HCT116 (cell line): ENCODE measurements at regions not wholly inside any gene's neighbourhood (a gene's known extent, or its start where the extent isn't known, plus 50 kb on each side); places are given as distances from the start of the nearest gene placed in this dataset.

Experiments
- ATAC-seq: fragments of 200-7000 bp; cut with Tn5 transposase; 2 replicates; pipeline ENCODE4 v1.9.1; 2020; ENCODE audit warnings: mild to moderate bottlenecking, moderate library complexity
- BruUV-seq: library from RNA; stranded (reverse); fragments of 400-500 nt; replicated peaks from 2 replicates; lab custom pipeline; 2021; lab: Mats Ljungman, UMichigan
- CTCF ChIA-PET: fragments of 300-600 bp; sonication (Branson Sonifier 250); formaldehyde crosslinking; loops from one replicate; lab custom pipeline; 2021; ENCODE audit warnings: antibody characterized with exemption; lab: Charles Lee
- POLR2A ChIA-PET: fragments of 300-600, 350-600 bp; sonication (Branson Sonifier 250); formaldehyde crosslinking; loops from one replicate; lab custom pipeline; 2021; ENCODE audit warnings: antibody characterized with exemption; lab: Charles Lee
- RAD21 ChIA-PET, 2 experiments: fragments of 300-600 bp; sonication (Branson Sonifier 250); formaldehyde crosslinking; loops; one replicate each; lab custom pipeline; 2023; ENCODE audit warnings: low total read pairs in 2 of 2; ENCODE audit not compliant: uncharacterized antibody in 2 of 2, unreplicated experiment in 2 of 2, low non-redundant PET in 1 of 2; lab: Charles Lee
- DNase-seq: peaks from one replicate; pipeline ENCODE4 v3.0.0-alpha.2; 2010; ENCODE audit warnings: low read depth, low spot score
- H2AFZ ChIP-seq: fragments of 200-600 bp; shearing (Covaris generic), sonication (generic); 2 replicates; pipeline ENCODE4 v1.6.1; 2017; ENCODE audit warnings: low read depth, mixed run types, mixed read lengths, antibody characterized with exemption, low read length; ENCODE audit not compliant: poor library complexity, severe bottlenecking
- H3K27ac ChIP-seq: 2 replicates; pipeline ENCODE4 v1.5.1; 2012; ENCODE audit warnings: low read depth, low read length
- H3K27me3 ChIP-seq: fragments of 200-600 bp; sonication (generic); 2 replicates; pipeline ENCODE4 v1.6.1; 2016; ENCODE audit warnings: mixed run types, low read length, mixed read lengths; ENCODE audit not compliant: insufficient read depth
- H3K36me3 ChIP-seq, 2 experiments: fragments of 200-500 bp in 1 of 2; fragments of 200-600 bp in 1 of 2; sonication (Bioruptor generic) in 1 of 2; sonication (generic) in 1 of 2; 2 replicates each; pipeline versions ENCODE4 v1.5.1 to v1.6.1; 2014 to 2016; ENCODE audit warnings: low read length in 2 of 2, inconsistent platforms in 1 of 2, mixed read lengths in 1 of 2, mixed run types in 1 of 2; ENCODE audit not compliant: insufficient read depth in 2 of 2, control insufficient read depth in 1 of 2
- H3K4me1 ChIP-seq, 2 experiments: fragments of 200-600 bp in 1 of 2; sonication (generic) in 1 of 2; 2 replicates each; pipeline versions ENCODE4 v1.5.1 to v1.6.1; 2012 to 2017; ENCODE audit warnings: low read length in 2 of 2, inconsistent platforms in 1 of 2, mild to moderate bottlenecking in 1 of 2, mixed read lengths in 1 of 2, mixed run types in 1 of 2, moderate library complexity in 1 of 2; ENCODE audit not compliant: insufficient read depth in 2 of 2, control insufficient read depth in 1 of 2
- H3K4me2 ChIP-seq: fragments of 200-600 bp; sonication (generic); 2 replicates; pipeline ENCODE4 v1.6.1; 2017; ENCODE audit warnings: mixed run types, low read length, mixed read lengths
- H3K4me3 ChIP-seq, 2 experiments: fragments of 200-600 bp in 1 of 2; sonication (generic) in 1 of 2; replicated peaks in 1 of 2; 2 replicates each; pipeline ENCODE4 v1.5.1; 2011 to 2016; ENCODE audit warnings: low read length in 2 of 2, control low read depth in 1 of 2, low read depth in 1 of 2, mild to moderate bottlenecking in 1 of 2, mixed read lengths in 1 of 2, mixed run types in 1 of 2
- H3K79me2 ChIP-seq: fragments of 200-600 bp; sonication (generic); 2 replicates; pipeline ENCODE4 v1.6.1; 2017; ENCODE audit warnings: mild to moderate bottlenecking, mixed run types, low read length, moderate library complexity, mixed read lengths; ENCODE audit not compliant: insufficient read depth
- H3K9ac ChIP-seq: fragments of 200-600 bp; sonication (generic); 2 replicates; pipeline ENCODE4 v1.6.1; 2016; ENCODE audit warnings: low read length, mixed read lengths
- H3K9me2 ChIP-seq: fragments of 200-600 bp; sonication (generic), shearing (Covaris generic); 2 replicates; pipeline ENCODE4 v1.6.1; 2017; ENCODE audit warnings: mixed run types, mild to moderate bottlenecking, moderate library complexity; ENCODE audit not compliant: insufficient read depth
- H3K9me3 ChIP-seq, 2 experiments: fragments of 200-500 bp in 1 of 2; fragments of 200-600 bp in 1 of 2; sonication (Bioruptor generic) in 1 of 2; sonication (generic) in 1 of 2; 2 replicates each; pipeline ENCODE4 v1.6.1; 2014 to 2017; ENCODE audit warnings: low read length in 2 of 2, mixed read lengths in 2 of 2, inconsistent platforms in 1 of 2, low read depth in 1 of 2, mild to moderate bottlenecking in 1 of 2, mixed run types in 1 of 2, moderate library complexity in 1 of 2; ENCODE audit not compliant: control insufficient read depth in 1 of 2, insufficient read depth in 1 of 2
- H4K20me1 ChIP-seq: fragments of 200-600 bp; sonication (generic), shearing (Covaris generic); 2 replicates; pipeline ENCODE4 v1.6.1; 2017; ENCODE audit warnings: mixed run types, mild to moderate bottlenecking, moderate library complexity; ENCODE audit not compliant: insufficient read depth
- CBX3 ChIP-seq: IDR thresholded peaks from 2 replicates; pipeline ENCODE4 v1.6.1; 2012; ENCODE audit warnings: low read depth
- EGR1 ChIP-seq: IDR thresholded peaks from 2 replicates; pipeline ENCODE4 v1.6.1; 2012; ENCODE audit warnings: low read depth
- ELF1 ChIP-seq: IDR thresholded peaks from 2 replicates; pipeline ENCODE4 v1.6.1; 2012; ENCODE audit warnings: low read depth, borderline replicate concordance
- EZH2 ChIP-seq: fragments of 200-600 bp; sonication (generic); IDR thresholded peaks from 2 replicates; pipeline ENCODE4 v1.6.1; 2017; ENCODE audit warnings: antibody characterized with exemption, mixed run types
- EZH2phosphoT487 ChIP-seq: fragments of 200-600 bp; IDR thresholded peaks from 2 replicates; pipeline ENCODE4 v1.6.1; 2018; ENCODE audit warnings: antibody characterized with exemption, borderline replicate concordance
- FOSL1 ChIP-seq: IDR thresholded peaks from 2 replicates; pipeline ENCODE4 v1.6.1; 2012; ENCODE audit warnings: low read depth
- JUND ChIP-seq: IDR thresholded peaks from 2 replicates; pipeline ENCODE4 v1.6.1; 2012
- POLR2A ChIP-seq: IDR thresholded peaks from 2 replicates; pipeline ENCODE4 v1.7.0; 2011; ENCODE audit warnings: borderline replicate concordance; ENCODE audit not compliant: insufficient read depth, insufficient read length; ENCODE audit errors: extremely low read depth
- RAD21 ChIP-seq: IDR thresholded peaks from 2 replicates; pipeline ENCODE4 v1.6.1; 2012; ENCODE audit warnings: low read depth, mild to moderate bottlenecking
- SIN3A ChIP-seq: IDR thresholded peaks from 2 replicates; pipeline ENCODE4 v1.6.1; 2012; ENCODE audit warnings: low read depth
- SP1 ChIP-seq: IDR thresholded peaks from 2 replicates; pipeline ENCODE4 v1.6.1; 2012; ENCODE audit warnings: low read depth
- SRF ChIP-seq: IDR thresholded peaks from 2 replicates; pipeline ENCODE4 v1.6.1; 2012; ENCODE audit warnings: low read depth
- TCF7L2 ChIP-seq: IDR thresholded peaks from 2 replicates; pipeline ENCODE4 v1.7.0; 2011; ENCODE audit warnings: borderline replicate concordance, inconsistent platforms; ENCODE audit not compliant: insufficient read depth, insufficient read length; ENCODE audit errors: extremely low read depth
- YY1 ChIP-seq: IDR thresholded peaks from 2 replicates; pipeline ENCODE4 v1.6.1; 2011; ENCODE audit warnings: low read length, low read depth, moderate library complexity, mild to moderate bottlenecking; ENCODE audit not compliant: insufficient replicate concordance; ENCODE audit errors: extremely low read depth
- ZFX ChIP-seq: fragments of 450-650 bp; IDR thresholded peaks from 2 replicates; pipeline ENCODE4 v1.6.1; 2017
- intact Hi-C: fragments of 100-400 bp; cut with micrococcal nuclease; formaldehyde crosslinking; loops from 2 replicates; pipeline ENCODE4 v1.10.0; 2022
- TF ChIP-seq, protein P1 (sequence below): IDR thresholded peaks from 2 replicates; pipeline ENCODE4 v1.6.1; 2012
- TF ChIP-seq, protein P2 (sequence below): IDR thresholded peaks from 2 replicates; pipeline ENCODE4 v1.6.1; 2012; ENCODE audit warnings: low read depth
- TF ChIP-seq, protein P3 (sequence below), 3 experiments: fragments of 200-600 bp in 1 of 3; sonication (generic) in 1 of 3; IDR thresholded peaks in 2 of 3; conservative IDR thresholded peaks in 1 of 3; 2 replicates each; pipeline ENCODE4 v1.5.1; 2012 to 2017; ENCODE audit warnings: low read depth in 2 of 3, low read length in 2 of 3, antibody characterized with exemption in 1 of 3, borderline replicate concordance in 1 of 3, control low read depth in 1 of 3, mild to moderate bottlenecking in 1 of 3, mixed read lengths in 1 of 3, mixed run types in 1 of 3, moderate library complexity in 1 of 3; ENCODE audit not compliant: insufficient read depth in 1 of 3

DNA sequence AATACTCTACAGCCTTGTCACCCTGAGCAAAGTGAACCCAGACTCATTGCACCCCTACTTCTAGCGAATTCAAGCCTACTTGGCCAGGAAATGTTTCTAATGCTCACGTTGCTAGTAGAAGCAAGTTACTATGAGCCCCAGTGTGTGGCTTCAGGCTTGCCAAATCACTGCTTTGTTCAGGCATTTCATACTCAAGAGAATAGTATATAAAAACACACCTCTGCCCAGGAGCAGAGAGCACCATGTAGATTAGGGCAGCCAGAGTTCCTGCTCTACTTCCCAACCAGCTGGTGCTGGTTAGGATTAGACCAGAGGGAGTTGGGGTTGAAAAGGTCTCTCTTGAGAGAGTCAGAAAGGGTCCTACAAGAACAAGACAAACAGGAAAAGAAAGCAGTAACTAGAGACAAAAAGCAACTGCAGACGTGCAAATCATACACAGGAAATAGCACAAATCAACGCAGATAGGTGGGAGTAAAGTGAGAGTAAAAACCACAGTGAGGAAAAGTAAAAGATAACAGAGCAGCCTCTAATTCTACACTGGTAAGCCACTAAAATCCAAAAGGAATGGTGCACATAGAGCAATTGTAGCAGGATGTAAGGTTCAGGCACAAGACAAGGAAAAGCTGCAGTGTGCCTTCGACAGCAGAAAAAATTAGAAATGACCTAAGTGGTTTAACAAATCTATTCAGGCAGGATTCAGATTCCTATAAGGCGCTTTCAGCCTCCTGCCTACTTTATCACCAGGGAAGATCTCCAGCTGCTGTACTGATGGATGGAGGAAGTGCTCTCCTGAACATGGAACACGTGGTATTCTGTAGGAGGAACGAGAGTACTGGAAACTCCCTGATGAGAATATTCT lies 49.6 kb upstream of the KIF2A start:
- H3K9me3 ChIP-seq, result no peaks in the 10 kb centered on the region
- H3K9ac ChIP-seq, result no peak overlapping the region
- no peaks in the 10 kb centered on the region for H3K36me3 ChIP-seq
- ChIA-PET CTCF (no interaction called here), POLR2A (no interaction called here), RAD21 (no interaction called here)
- no peaks in the 10 kb centered on the region for H3K79me2 ChIP-seq
- H3K27me3 ChIP-seq, result no peaks in the 10 kb centered on the region
- H3K27ac ChIP-seq, result no peak overlapping the region
- no TSS peak for BruUV-seq
- no peak overlapping the region for H3K4me2 ChIP-seq
- no peak overlapping the region for H2AFZ ChIP-seq
- intact Hi-C loops, result no loop called here
- H3K9me2 ChIP-seq, result no peaks in the 10 kb centered on the region
- DNase-seq (no peak), ATAC-seq (no peak)
- TF ChIP-seq POLR2A (no peak), EGR1 (no peak), RAD21 (no peak), ELF1 (no peak), CBX3 (no peak), EZH2phosphoT487 (no peak), SRF (no peak), SIN3A (no peak), SP1 (no peak), TCF7L2 (no peak), ZFX (no peak), EZH2 (no peak), YY1 (no peak), FOSL1 (no peak), JUND (no peak)
- TF ChIP-seq, protein P1, sequence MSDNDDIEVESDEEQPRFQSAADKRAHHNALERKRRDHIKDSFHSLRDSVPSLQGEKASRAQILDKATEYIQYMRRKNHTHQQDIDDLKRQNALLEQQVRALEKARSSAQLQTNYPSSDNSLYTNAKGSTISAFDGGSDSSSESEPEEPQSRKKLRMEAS, result no peak
- TF ChIP-seq, protein P2, sequence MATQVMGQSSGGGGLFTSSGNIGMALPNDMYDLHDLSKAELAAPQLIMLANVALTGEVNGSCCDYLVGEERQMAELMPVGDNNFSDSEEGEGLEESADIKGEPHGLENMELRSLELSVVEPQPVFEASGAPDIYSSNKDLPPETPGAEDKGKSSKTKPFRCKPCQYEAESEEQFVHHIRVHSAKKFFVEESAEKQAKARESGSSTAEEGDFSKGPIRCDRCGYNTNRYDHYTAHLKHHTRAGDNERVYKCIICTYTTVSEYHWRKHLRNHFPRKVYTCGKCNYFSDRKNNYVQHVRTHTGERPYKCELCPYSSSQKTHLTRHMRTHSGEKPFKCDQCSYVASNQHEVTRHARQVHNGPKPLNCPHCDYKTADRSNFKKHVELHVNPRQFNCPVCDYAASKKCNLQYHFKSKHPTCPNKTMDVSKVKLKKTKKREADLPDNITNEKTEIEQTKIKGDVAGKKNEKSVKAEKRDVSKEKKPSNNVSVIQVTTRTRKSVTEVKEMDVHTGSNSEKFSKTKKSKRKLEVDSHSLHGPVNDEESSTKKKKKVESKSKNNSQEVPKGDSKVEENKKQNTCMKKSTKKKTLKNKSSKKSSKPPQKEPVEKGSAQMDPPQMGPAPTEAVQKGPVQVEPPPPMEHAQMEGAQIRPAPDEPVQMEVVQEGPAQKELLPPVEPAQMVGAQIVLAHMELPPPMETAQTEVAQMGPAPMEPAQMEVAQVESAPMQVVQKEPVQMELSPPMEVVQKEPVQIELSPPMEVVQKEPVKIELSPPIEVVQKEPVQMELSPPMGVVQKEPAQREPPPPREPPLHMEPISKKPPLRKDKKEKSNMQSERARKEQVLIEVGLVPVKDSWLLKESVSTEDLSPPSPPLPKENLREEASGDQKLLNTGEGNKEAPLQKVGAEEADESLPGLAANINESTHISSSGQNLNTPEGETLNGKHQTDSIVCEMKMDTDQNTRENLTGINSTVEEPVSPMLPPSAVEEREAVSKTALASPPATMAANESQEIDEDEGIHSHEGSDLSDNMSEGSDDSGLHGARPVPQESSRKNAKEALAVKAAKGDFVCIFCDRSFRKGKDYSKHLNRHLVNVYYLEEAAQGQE, result no peak
- TF ChIP-seq, protein P3, sequence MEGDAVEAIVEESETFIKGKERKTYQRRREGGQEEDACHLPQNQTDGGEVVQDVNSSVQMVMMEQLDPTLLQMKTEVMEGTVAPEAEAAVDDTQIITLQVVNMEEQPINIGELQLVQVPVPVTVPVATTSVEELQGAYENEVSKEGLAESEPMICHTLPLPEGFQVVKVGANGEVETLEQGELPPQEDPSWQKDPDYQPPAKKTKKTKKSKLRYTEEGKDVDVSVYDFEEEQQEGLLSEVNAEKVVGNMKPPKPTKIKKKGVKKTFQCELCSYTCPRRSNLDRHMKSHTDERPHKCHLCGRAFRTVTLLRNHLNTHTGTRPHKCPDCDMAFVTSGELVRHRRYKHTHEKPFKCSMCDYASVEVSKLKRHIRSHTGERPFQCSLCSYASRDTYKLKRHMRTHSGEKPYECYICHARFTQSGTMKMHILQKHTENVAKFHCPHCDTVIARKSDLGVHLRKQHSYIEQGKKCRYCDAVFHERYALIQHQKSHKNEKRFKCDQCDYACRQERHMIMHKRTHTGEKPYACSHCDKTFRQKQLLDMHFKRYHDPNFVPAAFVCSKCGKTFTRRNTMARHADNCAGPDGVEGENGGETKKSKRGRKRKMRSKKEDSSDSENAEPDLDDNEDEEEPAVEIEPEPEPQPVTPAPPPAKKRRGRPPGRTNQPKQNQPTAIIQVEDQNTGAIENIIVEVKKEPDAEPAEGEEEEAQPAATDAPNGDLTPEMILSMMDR (IDR thresholded peaks at IDR 0.05 in 2 of 3, conservative IDR thresholded peaks at IDR 0.05 in 1 of 3; ENCODE audit: borderline replicate concordance in 1 of 3, insufficient read depth in 1 of 3, low read depth in 2 of 3, low read length in 2 of 3), result no peak
- H4K20me1 ChIP-seq, result no peaks in the 10 kb centered on the region
- no peaks in the 10 kb centered on the region for H3K4me1 ChIP-seq
- no peak overlapping the region for H3K4me3 ChIP-seq
